ENCODE measurements at regions not wholly inside any gene's neighbourhood (a gene's known extent, or its start where the extent isn't known, plus 50 kb on each side); places are given as distances from the start of the nearest gene placed in this dataset.

GRCh38 chr12:105928436-105928835, 210.3 kb downstream of the NUAK1 start:
- DNase-seq (ENCODE audit: low spot score), result no peak

GRCh38 chr12:105929192-105929591, 209.6 kb downstream of the NUAK1 start:
- no peak for ATAC-seq (ENCODE audit: low FRiP score)
- no peak for TF ChIP-seq CTCF (IDR thresholded peaks at IDR 0.05)
- no peak for DNase-seq (ENCODE audit: low spot score)

More at GRCh38 chr12:105928436-105928835, 210.3 kb downstream of the NUAK1 start:
- no peak for TF ChIP-seq CTCF (IDR thresholded peaks at IDR 0.05)
- ATAC-seq (ENCODE audit: low FRiP score), result no peak

- no peak for DNase-seq (ENCODE audit: low spot score)
- ATAC-seq (ENCODE audit: low FRiP score), result no peak
- TF ChIP-seq CTCF (IDR thresholded peaks at IDR 0.05), result no peak
Measured at GRCh38 chr12:105930557-105931503, 207.9 kb downstream of the NUAK1 start.

- TF ChIP-seq CTCF (IDR thresholded peaks at IDR 0.05), result no peak
- no peak for ATAC-seq (ENCODE audit: low FRiP score)
Measured at GRCh38 chr12:105931762-105932570, 206.8 kb downstream of the NUAK1 start.

GRCh38 chr12:105933671-105934665, 204.8 kb downstream of the NUAK1 start:
- ATAC-seq (ENCODE audit: low FRiP score) (no peak), DNase-seq (ENCODE audit: low spot score) (no peak)
- no peak for TF ChIP-seq CTCF (IDR thresholded peaks at IDR 0.05)

More at GRCh38 chr12:105931762-105932570, 206.8 kb downstream of the NUAK1 start:
- no peak for DNase-seq (ENCODE audit: low spot score)

GRCh38 chr12:105935106-105935505, 203.6 kb downstream of the NUAK1 start:
- DNase-seq (ENCODE audit: low spot score), result no peak
- no peak for ATAC-seq (ENCODE audit: low FRiP score)
- no peak for TF ChIP-seq CTCF (IDR thresholded peaks at IDR 0.05)

All from omental fat pad (tissue), 3 donors.